Skeletal muscle tissue (tissue), 3 donors: ENCODE measurements at regions not wholly inside any gene's neighbourhood (a gene's known extent, or its start where the extent isn't known, plus 50 kb on each side); places are given as distances from the start of the nearest gene placed in this dataset.

Experiments used
- H3K27ac ChIP-seq: one replicate; pipeline ENCODE4 v1.7.0; 2013; ENCODE audit warnings: mild to moderate bottlenecking, low read depth, low read length, inconsistent platforms
- H3K27me3 ChIP-seq, 3 donors: one replicate each; pipeline ENCODE4 v1.7.0; 2013; ENCODE audit warnings: low read length in 3 of 3; ENCODE audit not compliant: control insufficient read depth in 3 of 3, insufficient read depth in 3 of 3
- H3K36me3 ChIP-seq, 3 donors: one replicate each; pipeline ENCODE4 v1.7.0; 2013; ENCODE audit warnings: low read length in 3 of 3; ENCODE audit not compliant: control insufficient read depth in 3 of 3, insufficient read depth in 3 of 3
- H3K4me1 ChIP-seq, 3 donors: one replicate each; pipeline ENCODE4 v1.7.0; 2013; ENCODE audit warnings: low read length in 3 of 3, mild to moderate bottlenecking in 3 of 3; ENCODE audit not compliant: control insufficient read depth in 3 of 3, insufficient read depth in 3 of 3
- H3K4me3 ChIP-seq, 3 donors: one replicate each; pipeline ENCODE4 v1.7.0; 2013; ENCODE audit warnings: low read length in 3 of 3
- H3K9ac ChIP-seq, 3 donors: one replicate each; pipeline ENCODE4 v1.7.0; 2013; ENCODE audit warnings: low read length in 3 of 3, mild to moderate bottlenecking in 3 of 3, moderate library complexity in 2 of 3, low read depth in 1 of 3
- H3K9me3 ChIP-seq, 3 donors: one replicate each; pipeline ENCODE4 v1.7.0; 2013; ENCODE audit warnings: low read length in 3 of 3; ENCODE audit not compliant: control insufficient read depth in 3 of 3
- donor health status: Osteomylitis.

- no peak overlapping the region for H3K4me3 ChIP-seq
- no peaks in the 10 kb centered on the region for H3K36me3 ChIP-seq
- no peak overlapping the region for H3K9ac ChIP-seq
- H3K27ac ChIP-seq: no peak overlapping the region
- H3K9me3 ChIP-seq: no peaks in the 10 kb centered on the region
- H3K4me1 ChIP-seq: peaks cover 0 to 10% (median 0%) of the 10 kb centered on the region in 3 donors
- no peaks in the 10 kb centered on the region for H3K27me3 ChIP-seq
These were observed 282.8 kb downstream of the ZEB2 start for GRCh38 chr2:144237108-144237507.

- Histone ChIP-seq H3K4me3 (no peak overlapping the region), H3K27me3 (no peaks in the 10 kb centered on the region), H3K36me3 (no peaks in the 10 kb centered on the region), H3K9me3 (no peaks in the 10 kb centered on the region), H3K4me1 (peaks cover 0 to 6% (median 0%) of the 10 kb centered on the region in 3 donors), H3K9ac (no peak overlapping the region), H3K27ac (no peak overlapping the region)
These were observed 284.9 kb downstream of the ZEB2 start for GRCh38 chr2:144235050-144235449.

DNA sequence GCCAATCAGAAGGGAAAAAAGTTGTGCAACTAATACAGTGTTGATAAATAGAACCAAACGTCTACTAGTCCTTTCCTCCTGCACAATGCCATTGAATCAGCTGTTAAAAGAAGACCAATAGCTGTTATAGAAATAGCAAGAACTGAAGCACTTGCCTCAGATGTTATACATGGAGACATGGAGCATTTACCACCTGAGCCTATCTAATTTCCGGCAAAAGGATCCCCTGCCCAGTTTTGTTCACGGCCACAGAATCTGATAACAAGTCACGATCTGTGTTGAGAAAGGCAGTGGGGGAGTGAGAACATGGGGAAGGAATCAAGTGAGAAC lies 285.4 kb downstream of the ZEB2 start:
- no peak overlapping the region for H3K9ac ChIP-seq
- H3K27ac ChIP-seq: no peak overlapping the region
- H3K4me1 ChIP-seq: peaks cover 0 to 6% (median 0%) of the 10 kb centered on the region in 3 donors
- H3K27me3 ChIP-seq: no peaks in the 10 kb centered on the region
- H3K36me3 ChIP-seq: no peaks in the 10 kb centered on the region
- no peak overlapping the region for H3K4me3 ChIP-seq
- no peaks in the 10 kb centered on the region for H3K9me3 ChIP-seq

GRCh38 chr2:144233733-144234541 lies 286.0 kb downstream of the ZEB2 start:
- Histone ChIP-seq H3K36me3 (no peaks in the 10 kb centered on the region), H3K27ac (no peak overlapping the region)

GRCh38 chr2:144233317-144233716 lies 286.6 kb downstream of the ZEB2 start:
- H3K27ac ChIP-seq: no peak overlapping the region
- no peaks in the 10 kb centered on the region for H3K9me3 ChIP-seq
- H3K27me3 ChIP-seq: no peaks in the 10 kb centered on the region
- H3K36me3 ChIP-seq: no peaks in the 10 kb centered on the region
- no peak overlapping the region for H3K4me3 ChIP-seq
- H3K9ac ChIP-seq: no peak overlapping the region
- H3K4me1 ChIP-seq: peaks cover 0 to 6% (median 0%) of the 10 kb centered on the region in 3 donors

More at GRCh38 chr2:144233733-144234541, 286.0 kb downstream of the ZEB2 start:
- peaks cover 0 to 6% (median 0%) of the 10 kb centered on the region in 3 donors for H3K4me1 ChIP-seq
- no peak overlapping the region for H3K4me3 ChIP-seq
- no peaks in the 10 kb centered on the region for H3K9me3 ChIP-seq
- H3K27me3 ChIP-seq: no peaks in the 10 kb centered on the region
- no peak overlapping the region for H3K9ac ChIP-seq

DNA sequence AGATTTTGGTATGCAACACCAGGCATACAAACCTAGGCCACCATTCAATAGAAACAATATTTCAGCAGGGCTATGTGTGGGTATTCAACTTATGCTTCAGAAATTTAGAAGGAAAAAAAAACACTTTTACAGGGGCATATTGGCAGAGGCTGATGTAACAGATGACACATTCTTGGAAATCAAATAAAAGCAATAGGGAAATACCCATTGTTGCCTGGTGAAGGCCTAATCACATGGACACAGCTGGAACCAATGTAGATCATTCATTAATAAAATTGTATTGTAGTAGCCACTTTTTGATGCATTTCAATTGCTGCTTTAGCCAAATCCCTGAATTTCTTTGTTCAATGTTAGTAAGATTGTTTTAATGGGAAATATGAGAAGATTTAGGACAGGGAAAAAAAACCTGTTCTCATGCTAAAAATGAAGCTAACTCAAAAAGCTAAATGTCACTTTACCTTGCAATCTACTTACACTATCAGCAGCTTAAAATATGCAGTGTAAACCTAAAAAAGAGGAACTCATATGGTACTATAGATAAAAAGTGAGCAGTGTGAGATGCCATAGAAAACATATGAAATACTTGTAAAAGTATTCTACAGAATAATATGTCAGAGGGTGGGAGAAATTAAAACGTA lies 289.4 kb downstream of the ZEB2 start:
- Histone ChIP-seq H3K27me3 (no peaks in the 10 kb centered on the region), H3K4me3 (no peak overlapping the region), H3K9me3 (no peaks in the 10 kb centered on the region), H3K36me3 (no peaks in the 10 kb centered on the region), H3K9ac (no peak overlapping the region), H3K4me1 (no peaks in the 10 kb centered on the region), H3K27ac (no peak overlapping the region)

DNA sequence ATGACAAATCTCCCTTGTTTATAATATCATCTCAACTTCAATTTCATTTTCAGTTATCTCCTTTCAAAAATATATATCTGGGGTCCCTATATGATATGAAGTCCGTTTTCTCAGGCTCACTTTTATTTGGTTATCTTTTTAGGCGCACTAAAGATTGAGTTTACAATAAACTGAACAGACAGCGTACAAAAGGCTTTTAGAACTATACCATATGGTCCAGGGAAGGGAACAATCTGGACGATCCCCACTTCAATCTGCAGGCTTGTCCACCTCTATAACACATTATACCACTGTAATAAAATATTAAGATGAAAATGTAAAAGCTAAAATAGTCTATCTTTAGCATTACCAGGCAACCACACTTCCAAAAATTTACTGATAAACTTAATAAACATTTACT lies 289.9 kb downstream of the ZEB2 start:
- H3K4me3 ChIP-seq: no peak overlapping the region
- no peaks in the 10 kb centered on the region for H3K36me3 ChIP-seq
- no peak overlapping the region for H3K9ac ChIP-seq
- H3K27me3 ChIP-seq: no peaks in the 10 kb centered on the region
- H3K27ac ChIP-seq: no peak overlapping the region
- H3K4me1 ChIP-seq: no peaks in the 10 kb centered on the region
- H3K9me3 ChIP-seq: no peaks in the 10 kb centered on the region

DNA sequence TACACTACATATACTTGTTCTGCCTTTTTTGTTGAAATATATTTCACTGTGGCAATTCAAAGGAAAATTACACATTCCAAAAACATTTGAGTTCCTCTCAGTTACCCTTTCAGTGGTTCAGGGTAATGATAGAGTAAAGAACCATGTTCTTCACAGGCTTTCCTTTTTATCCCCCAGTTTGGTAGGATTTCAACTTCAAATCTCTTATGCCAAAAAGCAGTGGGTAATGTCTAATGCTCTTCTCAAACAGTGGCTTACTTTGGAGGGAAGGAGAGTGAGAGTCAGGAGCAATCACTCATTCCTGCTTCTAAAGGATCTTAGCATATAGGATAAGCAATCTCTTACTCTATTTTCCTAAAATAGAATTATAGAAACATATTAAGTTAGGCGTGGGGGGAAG lies 290.6 kb downstream of the ZEB2 start:
- H3K9me3 ChIP-seq: no peaks in the 10 kb centered on the region
- H3K9ac ChIP-seq: no peak overlapping the region
- H3K4me3 ChIP-seq: no peak overlapping the region
- no peaks in the 10 kb centered on the region for H3K27me3 ChIP-seq
- H3K27ac ChIP-seq: no peak overlapping the region
- no peaks in the 10 kb centered on the region for H3K4me1 ChIP-seq
- H3K36me3 ChIP-seq: no peaks in the 10 kb centered on the region

- Histone ChIP-seq H3K4me3 (no peak overlapping the region), H3K4me1 (no peaks in the 10 kb centered on the region), H3K9me3 (no peaks in the 10 kb centered on the region), H3K27ac (no peak overlapping the region), H3K27me3 (no peaks in the 10 kb centered on the region), H3K9ac (no peak overlapping the region), H3K36me3 (no peaks in the 10 kb centered on the region)
These were observed 292.4 kb downstream of the ZEB2 start for GRCh38 chr2:144227427-144228105.

DNA sequence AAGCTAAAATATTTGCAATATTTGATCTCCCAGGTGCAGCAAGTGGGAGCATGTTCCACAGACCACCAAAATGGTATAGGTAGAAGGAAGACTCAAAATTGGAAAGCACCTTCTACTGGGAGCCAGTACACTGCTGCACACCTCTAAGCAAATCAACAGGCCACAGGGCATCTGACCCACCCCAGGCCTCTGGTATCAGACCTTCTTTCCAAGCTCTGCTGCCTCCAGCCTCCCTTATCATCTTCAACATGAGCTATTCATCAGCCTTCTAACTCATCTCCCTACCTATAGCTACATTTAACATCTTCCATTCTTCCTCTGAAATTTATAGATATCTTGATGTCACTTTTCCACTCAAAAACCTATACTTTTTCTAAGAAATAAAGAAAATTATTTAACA lies 294.8 kb downstream of the ZEB2 start:
- Histone ChIP-seq H3K4me3 (no peak overlapping the region), H3K27ac (no peak overlapping the region), H3K36me3 (no peaks in the 10 kb centered on the region), H3K9ac (no peak overlapping the region), H3K27me3 (no peaks in the 10 kb centered on the region), H3K9me3 (no peaks in the 10 kb centered on the region), H3K4me1 (peaks cover 0 to 4% (median 3%) of the 10 kb centered on the region in 3 donors)
